ENCODE measurements at regions not wholly inside any gene's neighbourhood (a gene's known extent, or its start where the extent isn't known, plus 50 kb on each side); places are given as distances from the start of the nearest gene placed in this dataset.

DNA sequence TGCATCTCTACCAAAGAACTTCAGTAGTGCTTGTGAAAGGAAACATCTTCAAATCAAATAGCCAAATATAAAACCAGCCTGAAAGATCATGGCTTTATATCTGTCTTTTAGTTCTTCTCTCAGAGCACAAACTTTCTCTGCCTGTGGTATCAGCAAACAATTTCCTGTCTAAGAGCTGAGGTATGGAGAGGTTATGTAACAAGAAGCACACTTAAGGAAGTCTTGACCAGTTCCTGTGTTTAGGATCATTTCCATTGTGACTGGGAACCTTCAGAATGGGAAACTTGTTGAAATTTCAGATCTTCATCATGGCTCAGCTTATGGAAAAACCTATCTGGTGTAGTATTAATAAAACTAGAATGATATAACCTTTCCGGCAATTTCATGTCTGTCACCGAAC lies 148.8 kb downstream of the MBL2 start:
- TF ChIP-seq, protein P1, sequence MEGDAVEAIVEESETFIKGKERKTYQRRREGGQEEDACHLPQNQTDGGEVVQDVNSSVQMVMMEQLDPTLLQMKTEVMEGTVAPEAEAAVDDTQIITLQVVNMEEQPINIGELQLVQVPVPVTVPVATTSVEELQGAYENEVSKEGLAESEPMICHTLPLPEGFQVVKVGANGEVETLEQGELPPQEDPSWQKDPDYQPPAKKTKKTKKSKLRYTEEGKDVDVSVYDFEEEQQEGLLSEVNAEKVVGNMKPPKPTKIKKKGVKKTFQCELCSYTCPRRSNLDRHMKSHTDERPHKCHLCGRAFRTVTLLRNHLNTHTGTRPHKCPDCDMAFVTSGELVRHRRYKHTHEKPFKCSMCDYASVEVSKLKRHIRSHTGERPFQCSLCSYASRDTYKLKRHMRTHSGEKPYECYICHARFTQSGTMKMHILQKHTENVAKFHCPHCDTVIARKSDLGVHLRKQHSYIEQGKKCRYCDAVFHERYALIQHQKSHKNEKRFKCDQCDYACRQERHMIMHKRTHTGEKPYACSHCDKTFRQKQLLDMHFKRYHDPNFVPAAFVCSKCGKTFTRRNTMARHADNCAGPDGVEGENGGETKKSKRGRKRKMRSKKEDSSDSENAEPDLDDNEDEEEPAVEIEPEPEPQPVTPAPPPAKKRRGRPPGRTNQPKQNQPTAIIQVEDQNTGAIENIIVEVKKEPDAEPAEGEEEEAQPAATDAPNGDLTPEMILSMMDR (conservative IDR thresholded peaks at IDR 0.05 in 1 of 2, IDR thresholded peaks at IDR 0.05 in 1 of 2; ENCODE audit: extremely low read depth in 1 of 2, insufficient read depth in 1 of 2, low read depth in 1 of 2, low read length in 2 of 2), result no peak
- no peak for TF ChIP-seq EZH2 (IDR thresholded peaks at IDR 0.05; ENCODE audit: borderline replicate concordance, low read length)
